Limb (tissue), 2 donors: ENCODE measurements at regions not wholly inside any gene's neighbourhood (a gene's known extent, or its start where the extent isn't known, plus 50 kb on each side); places are given as distances from the start of the nearest gene placed in this dataset.
"Not testable (repeated sequence)": the region's sequence is repeated elsewhere in the genome, so short reads cannot be mapped to it uniquely, and the experiment has no call there.

Experiments used
- DNase-seq, 2 donors: peaks; one replicate each; pipeline ENCODE4 v3.0.0-alpha.2; 2016; ENCODE audit errors: extremely low spot score in 2 of 2

DNA sequence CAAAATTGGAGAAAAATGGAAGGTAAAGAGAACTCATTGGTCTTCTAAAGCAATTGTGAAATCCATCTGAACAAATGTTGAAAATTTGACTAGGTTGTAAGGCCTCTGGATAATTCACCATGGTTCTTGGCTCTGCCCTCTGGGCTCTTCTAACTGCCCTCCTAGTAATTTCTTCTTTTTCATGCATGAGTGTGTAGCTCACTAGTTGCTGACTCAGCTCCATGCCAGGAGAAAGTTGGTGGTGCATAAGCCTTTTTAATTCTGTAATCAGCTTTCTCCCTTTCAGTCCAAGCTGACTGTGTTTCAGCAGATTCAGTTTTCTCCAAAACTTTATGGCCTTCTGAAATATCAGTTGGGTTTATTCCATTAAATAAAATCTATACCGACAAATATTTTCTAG lies 877.8 kb upstream of the ATXN7L3B start:
- no peak for DNase-seq

DNA sequence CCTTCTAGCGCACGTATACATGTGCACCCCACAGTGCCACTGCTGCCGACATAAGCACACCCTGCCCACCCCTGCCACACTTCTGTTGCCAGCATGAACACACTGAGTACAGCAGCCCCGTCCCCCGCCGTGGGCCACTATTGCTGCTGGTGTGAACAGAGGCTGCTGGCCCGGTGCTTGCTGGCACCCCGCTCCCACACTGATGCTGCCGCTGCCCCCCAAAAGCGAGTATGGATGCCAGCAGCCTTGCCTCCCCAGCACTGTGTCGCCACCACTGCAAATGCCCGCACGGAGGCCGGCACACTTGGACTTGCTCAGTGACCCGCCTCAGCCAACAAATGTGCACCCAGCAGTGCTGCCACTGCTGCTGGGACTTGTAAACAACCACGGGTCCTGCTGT lies 872.4 kb upstream of the ATXN7L3B start:
- no peak for DNase-seq

DNA sequence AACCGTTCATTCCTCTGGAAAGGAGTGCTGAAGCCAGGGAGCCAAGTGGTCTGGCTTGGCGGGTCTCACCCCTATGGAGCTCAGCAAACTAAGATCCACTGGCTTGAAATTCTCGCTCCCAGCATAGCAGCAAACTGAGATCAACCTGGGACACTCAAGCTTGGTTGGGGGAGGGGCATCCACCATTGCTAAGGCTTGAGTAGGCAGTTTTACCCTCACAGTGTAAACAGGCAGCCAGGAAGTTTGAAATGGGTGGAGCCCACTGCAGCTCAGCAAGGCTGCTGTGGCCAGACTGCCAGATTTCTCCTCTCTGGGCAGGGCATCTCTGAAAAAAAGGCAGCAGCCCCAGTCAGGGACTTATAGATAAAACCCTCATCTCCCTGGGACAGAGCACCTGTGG lies 866.1 kb upstream of the ATXN7L3B start:
- not testable (repeated sequence) for DNase-seq

DNA sequence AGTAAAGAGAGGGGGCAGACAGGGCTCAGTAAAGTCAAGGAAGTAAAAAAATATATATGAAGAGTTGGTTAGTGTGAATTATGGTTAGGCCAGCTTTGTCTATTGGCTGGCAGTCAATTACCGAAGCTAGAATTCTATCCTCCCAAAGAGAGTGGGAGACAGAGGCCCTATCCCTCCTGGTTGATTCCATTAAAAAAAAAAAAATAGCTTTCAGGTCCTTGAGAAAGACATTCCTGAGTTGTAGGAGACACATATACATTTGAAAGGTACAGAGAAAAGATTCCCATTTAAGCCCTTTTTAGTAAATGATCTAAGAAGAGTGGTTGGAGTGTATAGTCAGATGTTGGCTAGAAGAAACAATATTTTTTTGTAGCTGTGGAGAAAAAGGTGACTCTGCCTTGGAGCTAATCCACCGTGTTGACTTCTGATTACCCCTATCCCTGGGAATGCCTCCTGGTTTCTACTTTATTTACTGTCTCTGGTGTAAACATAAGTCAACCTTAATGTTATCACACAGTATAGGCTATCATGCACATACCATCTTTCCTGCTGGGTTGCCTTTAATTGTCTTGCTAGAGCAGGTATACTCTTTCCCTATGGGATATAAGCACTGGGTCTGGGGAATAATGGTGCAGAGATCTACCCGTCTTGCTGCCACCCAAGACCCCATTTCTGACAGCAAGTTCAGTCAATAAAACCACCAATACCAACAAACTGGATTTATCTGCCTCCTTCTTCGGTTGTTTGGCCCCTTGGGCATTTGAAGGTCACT lies 859.9 kb upstream of the ATXN7L3B start:
- DNase-seq = no peak

DNA sequence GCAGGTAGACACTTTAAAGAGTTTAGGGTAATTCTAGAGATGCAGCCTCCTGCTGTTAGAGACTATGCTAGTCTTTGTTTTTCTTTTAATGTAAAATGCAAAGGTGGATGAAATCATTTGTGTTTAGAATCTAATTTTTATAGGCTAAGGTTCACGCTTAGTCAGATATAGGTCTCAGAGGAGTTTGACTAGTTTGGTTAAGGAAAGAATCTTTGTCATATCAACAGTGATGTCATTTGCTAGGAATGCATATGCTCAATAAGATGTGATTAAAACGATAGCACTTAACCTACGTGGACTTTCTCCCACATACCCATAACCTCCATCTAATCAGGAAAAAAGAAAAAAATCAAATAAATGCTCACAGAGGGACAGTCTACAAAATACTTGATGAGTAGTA lies 859.3 kb upstream of the ATXN7L3B start:
- no peak for DNase-seq

DNA sequence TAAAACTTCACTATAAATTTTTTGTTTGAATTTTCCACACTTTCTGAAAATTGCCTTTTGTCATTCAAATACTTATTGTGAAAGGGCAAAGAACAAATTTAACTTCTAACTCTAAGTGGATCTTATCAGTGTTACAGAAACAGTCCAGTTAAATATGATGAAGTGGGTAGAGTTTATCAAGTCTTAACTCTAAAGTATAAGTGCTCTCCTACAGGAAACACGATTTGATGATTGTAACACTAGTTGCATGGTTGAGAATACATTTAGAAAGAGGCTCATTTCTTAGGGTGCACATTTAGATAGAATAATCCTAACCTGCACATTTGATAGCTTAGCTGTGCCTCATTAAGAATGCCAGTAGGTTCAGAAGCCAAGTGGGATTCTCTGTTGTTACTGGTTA lies 838.3 kb upstream of the ATXN7L3B start:
- no peak for DNase-seq

GRCh38 chr12:73714655-73715054 lies 823.0 kb upstream of the ATXN7L3B start:
- no peak for DNase-seq

DNA sequence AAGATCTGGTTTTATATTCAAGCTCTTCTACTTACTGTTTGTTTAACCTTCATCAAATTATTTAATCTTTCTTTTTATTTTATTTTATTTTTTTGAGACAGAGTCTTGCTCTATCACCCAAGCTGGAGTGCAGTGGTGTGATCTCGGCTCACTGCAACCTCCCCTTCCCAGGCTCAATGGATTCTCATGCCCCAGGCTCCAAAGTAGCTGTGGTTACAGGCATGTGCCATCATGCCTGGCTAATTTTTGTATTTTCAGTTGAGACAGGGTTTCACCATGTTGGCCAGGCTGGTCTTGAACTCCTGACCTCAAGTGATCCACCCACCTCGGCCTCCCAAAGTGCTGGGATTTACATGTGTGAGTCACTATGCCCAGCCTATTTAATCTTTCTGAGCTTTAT lies 821.5 kb upstream of the ATXN7L3B start:
- DNase-seq = not testable (repeated sequence)

GRCh38 chr12:73719223-73719622 lies 818.4 kb upstream of the ATXN7L3B start:
- DNase-seq = no peak

DNA sequence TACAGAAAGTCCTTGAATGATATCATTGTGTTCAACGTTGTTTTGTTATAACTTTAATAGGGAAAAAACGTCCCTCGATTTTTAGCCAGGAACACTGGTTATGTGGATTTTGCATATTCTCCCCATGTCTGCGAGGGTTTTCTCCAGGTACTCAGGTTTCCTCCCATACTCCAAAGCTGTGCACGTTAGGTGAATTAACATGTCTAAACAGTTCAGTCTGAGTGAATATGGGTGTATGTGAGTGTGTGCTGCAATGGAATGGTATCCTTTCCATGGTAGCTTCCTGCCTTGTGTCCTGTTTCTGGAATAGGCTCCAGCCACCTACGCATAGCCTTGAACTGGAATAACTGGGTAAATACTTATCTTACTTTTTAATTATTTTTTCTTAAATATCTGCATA lies 810.8 kb upstream of the ATXN7L3B start:
- DNase-seq = no peak

DNA sequence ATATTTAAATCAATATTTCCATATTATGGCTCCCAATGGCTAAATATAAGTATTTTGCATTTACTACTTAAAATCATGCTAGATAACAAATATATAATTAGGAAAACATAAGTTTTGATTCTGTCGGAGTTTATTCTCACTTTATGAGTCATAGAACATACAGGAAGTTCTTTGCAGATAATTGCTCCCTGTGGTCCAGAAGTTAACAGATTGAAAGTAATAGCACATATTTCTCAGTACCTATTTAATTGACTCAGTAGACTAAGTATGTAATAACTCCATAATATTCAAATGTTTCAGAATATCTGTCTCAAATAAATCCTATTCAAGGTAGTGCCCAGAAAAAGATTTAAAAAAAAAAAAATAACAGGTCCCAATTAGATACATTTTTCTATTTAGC lies 806.0 kb upstream of the ATXN7L3B start:
- DNase-seq = no peak

DNA sequence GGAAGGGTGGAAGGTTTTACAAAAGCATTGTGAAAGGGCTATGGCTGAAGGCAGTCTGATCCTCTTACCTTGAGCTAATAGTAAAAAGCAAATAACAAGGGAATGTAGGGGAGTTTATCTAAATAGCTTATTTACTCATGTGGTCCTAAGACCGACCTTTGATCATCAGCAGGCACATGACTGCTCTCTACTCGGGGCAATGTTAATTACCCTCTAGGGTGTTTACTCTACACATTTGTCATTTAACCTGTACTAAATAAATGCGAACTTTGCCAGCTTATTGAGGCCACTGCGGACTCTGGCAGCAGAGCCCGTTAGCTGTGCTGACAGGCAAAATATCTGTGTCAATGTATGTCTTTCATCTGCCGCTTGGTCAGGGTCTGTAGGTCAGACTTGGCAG lies 768.3 kb upstream of the ATXN7L3B start:
- no peak for DNase-seq

DNA sequence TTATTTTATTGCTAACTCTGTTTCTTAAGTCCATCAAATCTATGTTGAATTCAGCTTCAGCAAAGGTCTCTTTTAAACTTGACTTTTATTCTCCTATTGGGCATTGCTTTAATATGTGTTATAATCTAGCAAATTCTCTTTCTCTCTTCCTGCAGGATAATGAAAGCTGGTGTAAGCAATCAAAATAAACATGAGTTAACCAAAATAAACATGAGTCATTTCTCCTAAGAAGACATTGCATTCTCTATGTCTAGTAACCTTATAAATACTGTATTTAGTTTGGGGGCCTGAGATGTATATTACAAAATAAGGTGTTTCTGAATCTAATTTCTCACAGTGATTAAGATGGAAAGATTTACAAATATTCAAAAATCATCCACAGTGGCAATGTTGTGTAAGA lies 739.1 kb upstream of the ATXN7L3B start:
- no peak for DNase-seq

DNA sequence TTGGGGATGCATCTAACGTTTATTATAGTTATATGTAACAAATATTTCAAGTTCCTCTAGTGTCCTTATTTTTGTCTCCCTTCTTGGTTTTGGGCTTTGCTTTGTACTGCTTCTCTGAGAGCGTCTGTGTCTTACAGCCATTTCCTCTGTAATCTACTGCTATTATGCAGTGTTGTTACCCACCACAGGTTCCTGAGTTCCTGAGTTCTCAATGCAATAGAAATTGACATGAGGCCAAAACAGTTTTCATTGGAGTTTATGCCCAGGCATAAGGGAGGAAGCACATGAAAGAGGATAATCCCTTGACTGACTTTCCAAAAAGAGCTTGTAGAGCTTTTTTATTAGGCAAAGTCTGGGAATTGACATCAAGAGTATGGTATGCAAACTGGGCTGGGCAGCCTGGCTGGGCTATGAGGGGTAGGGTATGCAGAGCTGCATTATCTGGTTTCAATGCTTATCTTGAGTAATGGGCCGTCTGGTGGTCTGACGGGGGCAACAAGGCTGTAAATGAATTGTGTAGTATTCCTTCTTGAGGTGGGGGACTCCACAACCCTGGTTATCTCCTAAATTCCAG lies 722.5 kb upstream of the ATXN7L3B start:
- DNase-seq = no peak

GRCh38 chr12:73817161-73817560 lies 720.5 kb upstream of the ATXN7L3B start:
- no peak for DNase-seq

GRCh38 chr12:73833746-73834145 lies 703.9 kb upstream of the ATXN7L3B start:
- no peak for DNase-seq

DNA sequence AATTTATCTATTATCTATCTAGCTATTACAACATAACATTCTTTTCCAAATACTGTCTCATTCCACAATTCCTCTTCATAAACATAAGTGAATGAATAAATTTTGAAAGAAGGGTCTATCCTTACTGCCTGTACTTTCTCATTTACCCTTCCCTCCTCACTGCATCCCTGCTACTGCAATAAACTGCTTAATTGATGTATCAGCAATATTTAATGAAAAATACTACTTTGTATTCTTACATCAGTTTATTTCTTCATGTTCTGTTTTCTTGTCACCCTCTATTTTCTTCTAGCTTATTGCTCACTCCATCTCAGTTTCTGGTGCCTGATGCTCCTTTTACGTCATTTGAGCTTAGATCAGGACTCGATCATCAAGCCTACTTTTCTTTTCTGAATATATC lies 695.7 kb upstream of the ATXN7L3B start:
- DNase-seq = no peak

- no peak for DNase-seq
Observed at GRCh38 chr12:73863546-73863945, 674.1 kb upstream of the ATXN7L3B start.

- no peak for DNase-seq
Observed at GRCh38 chr12:73867147-73867546, 670.5 kb upstream of the ATXN7L3B start.

DNA sequence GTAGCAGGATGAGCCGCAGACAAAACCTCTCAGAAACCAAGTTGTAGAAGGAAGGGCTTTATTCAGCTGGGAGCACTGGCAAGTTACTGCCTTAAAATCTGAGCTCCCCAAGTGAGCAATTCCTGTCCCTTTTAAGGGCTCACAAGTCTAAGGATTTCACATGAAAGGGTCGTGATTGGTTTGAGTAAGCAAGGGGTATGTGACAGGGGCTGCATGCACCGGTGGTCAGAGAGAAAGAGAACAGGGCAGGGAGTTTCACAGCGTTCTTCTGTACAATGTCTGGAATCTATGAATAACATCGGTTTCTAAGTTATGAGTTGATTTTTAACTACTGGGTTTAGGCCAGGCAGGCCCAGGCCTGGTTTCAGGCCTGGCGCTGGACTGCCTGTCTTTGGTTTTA lies 660.3 kb upstream of the ATXN7L3B start:
- not testable (repeated sequence) for DNase-seq

DNA sequence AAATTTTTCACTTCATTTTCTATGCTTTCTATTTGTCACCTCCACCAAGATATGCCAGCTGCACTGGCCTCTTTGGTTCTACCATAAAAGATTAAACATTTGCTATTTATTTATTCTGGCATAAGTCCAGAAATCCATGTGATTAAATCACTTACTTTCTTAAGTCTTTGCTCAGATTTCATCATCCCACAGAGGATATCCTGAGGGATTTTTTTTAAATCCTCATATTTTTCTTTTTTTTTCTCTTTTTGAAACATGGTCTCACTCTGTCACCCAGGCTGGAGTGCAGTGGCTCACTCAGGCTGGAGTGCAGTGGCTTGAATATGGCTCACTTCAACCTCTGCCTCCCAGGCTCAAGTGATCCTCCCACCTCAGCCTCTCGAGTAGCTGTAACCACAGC lies 645.4 kb upstream of the ATXN7L3B start:
- DNase-seq = no peak

GRCh38 chr12:73898645-73899044 lies 639.0 kb upstream of the ATXN7L3B start:
- no peak for DNase-seq

- DNase-seq = no peak
Observed at GRCh38 chr12:73902260-73902659, 635.4 kb upstream of the ATXN7L3B start.
